WTC11 (cell line): ENCODE measurements at regions not wholly inside any gene's neighbourhood (a gene's known extent, or its start where the extent isn't known, plus 50 kb on each side); places are given as distances from the start of the nearest gene placed in this dataset.

Source experiments
- ATAC-seq: fragments of 200-7000 bp; cut with Tn5 transposase; 2 replicates; pipeline ENCODE4 v1.10.0; 2021; ENCODE audit warnings: mild to moderate bottlenecking, moderate library complexity
- CTCF ChIA-PET: fragments of 300-600 bp; sonication (Branson Sonifier 250); formaldehyde crosslinking; loops from one replicate; lab custom pipeline; 2021; ENCODE audit warnings: antibody characterized with exemption; lab: Charles Lee
- POLR2A ChIA-PET: fragments of 350-600 bp; sonication (Branson Sonifier 250); formaldehyde crosslinking; loops from one replicate; lab custom pipeline; 2021; ENCODE audit warnings: antibody characterized with exemption; lab: Charles Lee
- DNase-seq: peaks from one replicate; pipeline ENCODE4 v3.0.0; 2021; ENCODE audit warnings: low spot score
- H3K27ac Mint-ChIP-seq: 2 replicates; pipeline ENCODE4 v1.8.0; 2021; ENCODE audit warnings: mixed read lengths
- H3K27me3 Mint-ChIP-seq: 2 replicates; pipeline ENCODE4 v1.8.0; 2021; ENCODE audit warnings: low read depth, mild to moderate bottlenecking, moderate library complexity, mixed read lengths
- H3K36me3 Mint-ChIP-seq: 2 replicates; pipeline ENCODE4 v1.8.0; 2021; ENCODE audit warnings: mixed read lengths
- H3K4me1 Mint-ChIP-seq: 2 replicates; pipeline ENCODE4 v1.8.0; 2022; ENCODE audit warnings: mixed read lengths
- H3K4me3 Mint-ChIP-seq: 2 replicates; pipeline ENCODE4 v1.8.0; 2021; ENCODE audit warnings: mild to moderate bottlenecking, moderate library complexity, mixed read lengths
- H3K9me3 Mint-ChIP-seq: 2 replicates; pipeline ENCODE4 v1.8.0; 2021; ENCODE audit warnings: mixed read lengths
- CREM ChIP-seq: sonication (generic); formaldehyde crosslinking; IDR thresholded peaks from 2 replicates; pipeline ENCODE4 v1.8.1; 2022; ENCODE audit warnings: mild to moderate bottlenecking, missing genetic modification reagents, moderate library complexity
- JAZF1 ChIP-seq: fragments of 250-450 bp; sonication (Bioruptor Pico); IDR thresholded peaks from 2 replicates; pipeline ENCODE4 v1.9.0; 2021; ENCODE audit warnings: moderate library complexity, mild to moderate bottlenecking, inconsistent platforms
- JUN ChIP-seq: sonication (generic); formaldehyde crosslinking; IDR thresholded peaks from 2 replicates; pipeline ENCODE4 v1.8.0; 2023; ENCODE audit warnings: mild to moderate bottlenecking, missing genetic modification reagents
- RORB ChIP-seq: fragments of 250-450 bp; sonication (Bioruptor Pico); IDR thresholded peaks from 2 replicates; pipeline ENCODE4 v1.9.0; 2021; ENCODE audit warnings: mild to moderate bottlenecking
- SMAD3 ChIP-seq: sonication (generic); formaldehyde crosslinking; IDR thresholded peaks from 2 replicates; pipeline ENCODE4 v1.8.0; 2022; ENCODE audit warnings: missing genetic modification reagents, mild to moderate bottlenecking, borderline replicate concordance
- SOX15 ChIP-seq: fragments of 250-450 bp; sonication (Bioruptor Pico); IDR thresholded peaks from 2 replicates; pipeline ENCODE4 v1.9.0; 2021; ENCODE audit warnings: mild to moderate bottlenecking
- TCF7 ChIP-seq: sonication (generic); formaldehyde crosslinking; IDR thresholded peaks from 2 replicates; pipeline ENCODE4 v1.8.0; 2022; ENCODE audit warnings: mild to moderate bottlenecking, low read depth, missing genetic modification reagents, moderate library complexity
- TEAD4 ChIP-seq: sonication (generic); formaldehyde crosslinking; IDR thresholded peaks from 2 replicates; pipeline ENCODE4 v1.8.0; 2022; ENCODE audit warnings: mild to moderate bottlenecking, missing genetic modification reagents
- TP53 ChIP-seq: sonication (generic); formaldehyde crosslinking; IDR thresholded peaks from 2 replicates; pipeline ENCODE4 v1.8.1; 2023; ENCODE audit warnings: mild to moderate bottlenecking, missing genetic modification reagents
- ZBTB21 ChIP-seq: sonication (generic); formaldehyde crosslinking; IDR thresholded peaks from 2 replicates; pipeline ENCODE4 v1.8.1; 2023; ENCODE audit warnings: mild to moderate bottlenecking, missing genetic modification reagents, borderline replicate concordance
- ZNF423 ChIP-seq: fragments of 250-450 bp; sonication (Bioruptor Pico); IDR thresholded peaks from 2 replicates; pipeline ENCODE4 v2.1.2; 2022; ENCODE audit warnings: mild to moderate bottlenecking, moderate library complexity
- TF ChIP-seq, protein P1 (sequence below): sonication (generic); formaldehyde crosslinking; IDR thresholded peaks from 2 replicates; pipeline ENCODE4 v1.8.0; 2023; ENCODE audit warnings: mild to moderate bottlenecking, missing genetic modification reagents
- TF ChIP-seq, protein P2 (sequence below): sonication (generic); formaldehyde crosslinking; IDR thresholded peaks from 2 replicates; pipeline ENCODE4 v1.8.1; 2023; ENCODE audit warnings: mild to moderate bottlenecking, missing genetic modification reagents, moderate library complexity
- TF ChIP-seq, protein P3 (sequence below): sonication (generic); formaldehyde crosslinking; IDR thresholded peaks from 2 replicates; pipeline ENCODE4 v1.8.0; 2022; ENCODE audit warnings: mild to moderate bottlenecking, missing genetic modification reagents
- TF ChIP-seq, protein P4 (sequence below): sonication (generic); formaldehyde crosslinking; IDR thresholded peaks from 2 replicates; pipeline ENCODE4 v1.8.0; 2022; ENCODE audit warnings: mild to moderate bottlenecking, missing genetic modification reagents
- TF ChIP-seq, protein P5 (sequence below): fragments of 250-450 bp; sonication (Bioruptor Pico); IDR thresholded peaks from 2 replicates; pipeline ENCODE4 v1.9.0; 2021; ENCODE audit warnings: mild to moderate bottlenecking
- TF ChIP-seq, protein P6 (sequence below): sonication (generic); formaldehyde crosslinking; IDR thresholded peaks from 2 replicates; pipeline ENCODE4 v1.8.1; 2023; ENCODE audit warnings: mild to moderate bottlenecking, missing genetic modification reagents
- TF ChIP-seq, protein P7 (sequence below): sonication (generic); formaldehyde crosslinking; IDR thresholded peaks from 2 replicates; pipeline ENCODE4 v1.8.0; 2022; ENCODE audit warnings: mild to moderate bottlenecking, missing genetic modification reagents
- TF ChIP-seq, protein P8 (sequence below): sonication (generic); formaldehyde crosslinking; IDR thresholded peaks from 2 replicates; pipeline ENCODE4 v1.8.0; 2023; ENCODE audit warnings: missing genetic modification reagents

DNA sequence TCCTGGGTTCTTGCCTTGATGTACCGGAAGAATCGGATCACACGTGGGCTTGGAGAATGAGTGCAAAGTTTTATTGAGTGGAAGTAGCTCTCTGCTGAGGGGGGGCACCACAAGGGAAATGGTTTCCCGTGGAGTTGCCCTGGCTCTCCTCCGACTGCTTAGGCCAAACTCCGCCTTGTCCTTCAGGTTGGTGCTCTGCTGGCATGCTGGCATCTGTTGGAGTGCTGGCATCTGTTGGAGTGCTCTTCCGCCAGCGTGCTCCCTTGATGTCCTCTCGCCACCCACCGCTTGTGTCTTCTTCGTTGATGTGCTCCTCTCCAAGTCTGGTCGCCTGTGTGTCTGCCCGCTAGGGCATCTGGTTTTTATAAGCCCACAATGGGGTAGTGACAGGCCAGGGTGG lies 317.1 kb upstream of the HSF2 start (continued):
- TF ChIP-seq, protein P1, sequence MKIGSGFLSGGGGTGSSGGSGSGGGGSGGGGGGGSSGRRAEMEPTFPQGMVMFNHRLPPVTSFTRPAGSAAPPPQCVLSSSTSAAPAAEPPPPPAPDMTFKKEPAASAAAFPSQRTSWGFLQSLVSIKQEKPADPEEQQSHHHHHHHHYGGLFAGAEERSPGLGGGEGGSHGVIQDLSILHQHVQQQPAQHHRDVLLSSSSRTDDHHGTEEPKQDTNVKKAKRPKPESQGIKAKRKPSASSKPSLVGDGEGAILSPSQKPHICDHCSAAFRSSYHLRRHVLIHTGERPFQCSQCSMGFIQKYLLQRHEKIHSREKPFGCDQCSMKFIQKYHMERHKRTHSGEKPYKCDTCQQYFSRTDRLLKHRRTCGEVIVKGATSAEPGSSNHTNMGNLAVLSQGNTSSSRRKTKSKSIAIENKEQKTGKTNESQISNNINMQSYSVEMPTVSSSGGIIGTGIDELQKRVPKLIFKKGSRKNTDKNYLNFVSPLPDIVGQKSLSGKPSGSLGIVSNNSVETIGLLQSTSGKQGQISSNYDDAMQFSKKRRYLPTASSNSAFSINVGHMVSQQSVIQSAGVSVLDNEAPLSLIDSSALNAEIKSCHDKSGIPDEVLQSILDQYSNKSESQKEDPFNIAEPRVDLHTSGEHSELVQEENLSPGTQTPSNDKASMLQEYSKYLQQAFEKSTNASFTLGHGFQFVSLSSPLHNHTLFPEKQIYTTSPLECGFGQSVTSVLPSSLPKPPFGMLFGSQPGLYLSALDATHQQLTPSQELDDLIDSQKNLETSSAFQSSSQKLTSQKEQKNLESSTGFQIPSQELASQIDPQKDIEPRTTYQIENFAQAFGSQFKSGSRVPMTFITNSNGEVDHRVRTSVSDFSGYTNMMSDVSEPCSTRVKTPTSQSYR, result no peak
- no peak for TF ChIP-seq SMAD3 (CRISPR knock-in tag)
- no peak for TF ChIP-seq SOX15 (CRISPR knock-in tag)
- TF ChIP-seq JAZF1, result no peak

DNA sequence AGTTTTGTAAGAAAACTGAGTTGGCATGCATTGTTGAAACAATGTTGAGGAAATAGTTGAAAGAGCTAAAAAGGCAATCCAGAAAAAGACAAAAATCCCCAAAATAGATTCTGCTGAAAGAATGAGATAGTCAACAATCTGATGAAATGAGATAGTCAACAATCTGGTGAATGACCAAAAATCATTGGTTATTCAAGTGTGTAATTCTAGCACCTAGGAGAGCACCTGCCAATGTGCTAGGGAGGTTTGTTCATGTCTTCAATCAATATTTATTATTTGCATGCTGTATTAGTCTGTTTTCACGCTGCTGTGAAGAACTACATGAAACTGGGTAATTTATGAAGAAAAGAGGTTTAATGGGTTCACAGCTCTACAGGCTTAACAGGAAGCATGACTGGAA lies 307.1 kb upstream of the HSF2 start:
- no peaks in the 10 kb centered on the region for H3K36me3 Mint-ChIP-seq
- DNase-seq, result no peak
- H3K9me3 Mint-ChIP-seq, result peaks cover 7% of the 10 kb centered on the region
- TF ChIP-seq, protein P2, sequence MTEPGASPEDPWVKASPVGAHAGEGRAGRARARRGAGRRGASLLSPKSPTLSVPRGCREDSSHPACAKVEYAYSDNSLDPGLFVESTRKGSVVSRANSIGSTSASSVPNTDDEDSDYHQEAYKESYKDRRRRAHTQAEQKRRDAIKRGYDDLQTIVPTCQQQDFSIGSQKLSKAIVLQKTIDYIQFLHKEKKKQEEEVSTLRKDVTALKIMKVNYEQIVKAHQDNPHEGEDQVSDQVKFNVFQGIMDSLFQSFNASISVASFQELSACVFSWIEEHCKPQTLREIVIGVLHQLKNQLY, result no peak
- TF ChIP-seq, protein P3, sequence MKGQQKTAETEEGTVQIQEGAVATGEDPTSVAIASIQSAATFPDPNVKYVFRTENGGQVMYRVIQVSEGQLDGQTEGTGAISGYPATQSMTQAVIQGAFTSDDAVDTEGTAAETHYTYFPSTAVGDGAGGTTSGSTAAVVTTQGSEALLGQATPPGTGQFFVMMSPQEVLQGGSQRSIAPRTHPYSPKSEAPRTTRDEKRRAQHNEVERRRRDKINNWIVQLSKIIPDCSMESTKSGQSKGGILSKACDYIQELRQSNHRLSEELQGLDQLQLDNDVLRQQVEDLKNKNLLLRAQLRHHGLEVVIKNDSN (CRISPR knock-in tag), result no peak
- TF ChIP-seq ZNF423 (no peak), ZBTB21 (no peak), JUN (CRISPR knock-in tag) (no peak), RORB (CRISPR knock-in tag) (no peak), CREM (no peak), TP53 (CRISPR knock-in tag) (no peak), TEAD4 (CRISPR knock-in tag) (no peak), TCF7 (CRISPR knock-in tag) (no peak)
- TF ChIP-seq, protein P4, sequence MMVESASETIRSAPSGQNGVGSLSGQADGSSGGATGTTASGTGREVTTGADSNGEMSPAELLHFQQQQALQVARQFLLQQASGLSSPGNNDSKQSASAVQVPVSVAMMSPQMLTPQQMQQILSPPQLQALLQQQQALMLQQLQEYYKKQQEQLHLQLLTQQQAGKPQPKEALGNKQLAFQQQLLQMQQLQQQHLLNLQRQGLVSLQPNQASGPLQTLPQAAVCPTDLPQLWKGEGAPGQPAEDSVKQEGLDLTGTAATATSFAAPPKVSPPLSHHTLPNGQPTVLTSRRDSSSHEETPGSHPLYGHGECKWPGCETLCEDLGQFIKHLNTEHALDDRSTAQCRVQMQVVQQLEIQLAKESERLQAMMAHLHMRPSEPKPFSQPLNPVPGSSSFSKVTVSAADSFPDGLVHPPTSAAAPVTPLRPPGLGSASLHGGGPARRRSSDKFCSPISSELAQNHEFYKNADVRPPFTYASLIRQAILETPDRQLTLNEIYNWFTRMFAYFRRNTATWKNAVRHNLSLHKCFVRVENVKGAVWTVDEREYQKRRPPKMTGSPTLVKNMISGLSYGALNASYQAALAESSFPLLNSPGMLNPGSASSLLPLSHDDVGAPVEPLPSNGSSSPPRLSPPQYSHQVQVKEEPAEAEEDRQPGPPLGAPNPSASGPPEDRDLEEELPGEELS, result no peak
- TF ChIP-seq, protein P5, sequence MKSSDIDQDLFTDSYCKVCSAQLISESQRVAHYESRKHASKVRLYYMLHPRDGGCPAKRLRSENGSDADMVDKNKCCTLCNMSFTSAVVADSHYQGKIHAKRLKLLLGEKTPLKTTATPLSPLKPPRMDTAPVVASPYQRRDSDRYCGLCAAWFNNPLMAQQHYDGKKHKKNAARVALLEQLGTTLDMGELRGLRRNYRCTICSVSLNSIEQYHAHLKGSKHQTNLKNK (CRISPR knock-in tag), result no peak
- TF ChIP-seq, protein P6, sequence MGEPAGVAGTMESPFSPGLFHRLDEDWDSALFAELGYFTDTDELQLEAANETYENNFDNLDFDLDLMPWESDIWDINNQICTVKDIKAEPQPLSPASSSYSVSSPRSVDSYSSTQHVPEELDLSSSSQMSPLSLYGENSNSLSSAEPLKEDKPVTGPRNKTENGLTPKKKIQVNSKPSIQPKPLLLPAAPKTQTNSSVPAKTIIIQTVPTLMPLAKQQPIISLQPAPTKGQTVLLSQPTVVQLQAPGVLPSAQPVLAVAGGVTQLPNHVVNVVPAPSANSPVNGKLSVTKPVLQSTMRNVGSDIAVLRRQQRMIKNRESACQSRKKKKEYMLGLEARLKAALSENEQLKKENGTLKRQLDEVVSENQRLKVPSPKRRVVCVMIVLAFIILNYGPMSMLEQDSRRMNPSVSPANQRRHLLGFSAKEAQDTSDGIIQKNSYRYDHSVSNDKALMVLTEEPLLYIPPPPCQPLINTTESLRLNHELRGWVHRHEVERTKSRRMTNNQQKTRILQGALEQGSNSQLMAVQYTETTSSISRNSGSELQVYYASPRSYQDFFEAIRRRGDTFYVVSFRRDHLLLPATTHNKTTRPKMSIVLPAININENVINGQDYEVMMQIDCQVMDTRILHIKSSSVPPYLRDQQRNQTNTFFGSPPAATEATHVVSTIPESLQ, result no peak
- TF ChIP-seq, protein P7, sequence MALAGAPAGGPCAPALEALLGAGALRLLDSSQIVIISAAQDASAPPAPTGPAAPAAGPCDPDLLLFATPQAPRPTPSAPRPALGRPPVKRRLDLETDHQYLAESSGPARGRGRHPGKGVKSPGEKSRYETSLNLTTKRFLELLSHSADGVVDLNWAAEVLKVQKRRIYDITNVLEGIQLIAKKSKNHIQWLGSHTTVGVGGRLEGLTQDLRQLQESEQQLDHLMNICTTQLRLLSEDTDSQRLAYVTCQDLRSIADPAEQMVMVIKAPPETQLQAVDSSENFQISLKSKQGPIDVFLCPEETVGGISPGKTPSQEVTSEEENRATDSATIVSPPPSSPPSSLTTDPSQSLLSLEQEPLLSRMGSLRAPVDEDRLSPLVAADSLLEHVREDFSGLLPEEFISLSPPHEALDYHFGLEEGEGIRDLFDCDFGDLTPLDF (CRISPR knock-in tag), result no peak
- TF ChIP-seq, protein P8, sequence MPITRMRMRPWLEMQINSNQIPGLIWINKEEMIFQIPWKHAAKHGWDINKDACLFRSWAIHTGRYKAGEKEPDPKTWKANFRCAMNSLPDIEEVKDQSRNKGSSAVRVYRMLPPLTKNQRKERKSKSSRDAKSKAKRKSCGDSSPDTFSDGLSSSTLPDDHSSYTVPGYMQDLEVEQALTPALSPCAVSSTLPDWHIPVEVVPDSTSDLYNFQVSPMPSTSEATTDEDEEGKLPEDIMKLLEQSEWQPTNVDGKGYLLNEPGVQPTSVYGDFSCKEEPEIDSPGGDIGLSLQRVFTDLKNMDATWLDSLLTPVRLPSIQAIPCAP (CRISPR knock-in tag), result no peak
- no peaks in the 10 kb centered on the region for H3K27me3 Mint-ChIP-seq
- ChIA-PET POLR2A (no interaction called here), CTCF (no interaction called here)
- ATAC-seq, result no peak
- H3K27ac Mint-ChIP-seq, result no peak overlapping the region
- H3K4me3 Mint-ChIP-seq, result no peak overlapping the region
- H3K4me1 Mint-ChIP-seq, result 0 out of 2 replicates have a peak, but pooled peaks cover 3% of the 10 kb centered on the region
